Mesenchymal stem cell (in vitro differentiated cells and primary cell): ENCODE measurements at regions not wholly inside any gene's neighbourhood (a gene's known extent, or its start where the extent isn't known, plus 50 kb on each side); places are given as distances from the start of the nearest gene placed in this dataset.

Experiments used
- DNase-seq: peaks from one replicate; pipeline ENCODE4 v3.0.0-alpha.2; 2013
- H2AFZ ChIP-seq: one replicate; pipeline ENCODE4 v1.6.1; 2013; ENCODE audit warnings: low read depth, mild to moderate bottlenecking, control low read depth, inconsistent platforms, low read length, moderate library complexity
- H2AK5ac ChIP-seq: 2 replicates; pipeline ENCODE4 v1.6.1; 2013; ENCODE audit warnings: low read length, moderate library complexity, mild to moderate bottlenecking, inconsistent platforms; ENCODE audit not compliant: severe bottlenecking
- H2BK120ac ChIP-seq: one replicate; pipeline ENCODE4 v1.6.1; 2013; ENCODE audit warnings: low read depth, mild to moderate bottlenecking, inconsistent platforms, low read length, moderate library complexity
- H2BK12ac ChIP-seq, 2 experiments: one replicate each; pipeline ENCODE4 v1.6.1; 2013; ENCODE audit warnings: inconsistent platforms in 2 of 2, low read length in 2 of 2, mild to moderate bottlenecking in 2 of 2, moderate library complexity in 2 of 2, control low read depth in 1 of 2
- H2BK15ac ChIP-seq: one replicate; pipeline ENCODE4 v1.6.1; 2013; ENCODE audit warnings: mild to moderate bottlenecking, low read depth, inconsistent platforms; ENCODE audit not compliant: poor library complexity, severe bottlenecking
- H2BK5ac ChIP-seq: 2 replicates; pipeline ENCODE4 v1.6.1; 2013; ENCODE audit warnings: low read depth, mild to moderate bottlenecking, low read length, control low read depth, inconsistent platforms; ENCODE audit not compliant: poor library complexity, severe bottlenecking
- H3K14ac ChIP-seq, 2 experiments: one replicate each; pipeline ENCODE4 v1.6.1; 2013; ENCODE audit warnings: inconsistent platforms in 2 of 2, low read length in 2 of 2, control low read depth in 1 of 2, mild to moderate bottlenecking in 1 of 2, moderate library complexity in 1 of 2
- H3K18ac ChIP-seq, 2 experiments: one replicate each; pipeline ENCODE4 v1.6.1; 2013; ENCODE audit warnings: inconsistent platforms in 2 of 2, low read length in 2 of 2, control low read depth in 1 of 2, low read depth in 1 of 2, mild to moderate bottlenecking in 1 of 2
- H3K23ac ChIP-seq, 2 experiments: one replicate each; pipeline ENCODE4 v1.6.1; 2013; ENCODE audit warnings: inconsistent platforms in 2 of 2, low read length in 2 of 2, mild to moderate bottlenecking in 2 of 2, moderate library complexity in 2 of 2, control low read depth in 1 of 2
- H3K27ac ChIP-seq: 2 replicates; pipeline ENCODE4 v1.5.1; 2013; ENCODE audit warnings: mild to moderate bottlenecking, moderate library complexity, low read length, control low read depth, inconsistent platforms; ENCODE audit not compliant: poor library complexity, severe bottlenecking
- H3K27me3 ChIP-seq, 2 experiments: 2 replicates each; pipeline versions ENCODE4 v1.6.1 to v1.7.0; 2013; ENCODE audit warnings: low read length in 2 of 2, mild to moderate bottlenecking in 2 of 2, moderate library complexity in 2 of 2, control low read depth in 1 of 2, inconsistent platforms in 1 of 2; ENCODE audit not compliant: control insufficient read depth in 1 of 2, insufficient read depth in 1 of 2
- H3K36me3 ChIP-seq, 2 experiments: 2 replicates each; pipeline versions ENCODE4 v1.6.1 to v1.7.0; 2013; ENCODE audit warnings: low read length in 2 of 2, control low read depth in 1 of 2, inconsistent platforms in 1 of 2, low read depth in 1 of 2, mild to moderate bottlenecking in 1 of 2; ENCODE audit not compliant: insufficient read depth in 2 of 2, control insufficient read depth in 1 of 2
- H3K4ac ChIP-seq, 2 experiments: one replicate each; pipeline ENCODE4 v1.6.1; 2013; ENCODE audit warnings: inconsistent platforms in 2 of 2, low read length in 2 of 2, mild to moderate bottlenecking in 2 of 2, moderate library complexity in 2 of 2, control low read depth in 1 of 2, low read depth in 1 of 2
- H3K4me1 ChIP-seq: 2 replicates; pipeline ENCODE4 v1.6.1; 2013; ENCODE audit warnings: low read depth, low read length, control low read depth; ENCODE audit not compliant: control insufficient read depth, insufficient read depth
- H3K4me2 ChIP-seq: 2 replicates; pipeline ENCODE4 v1.6.1; 2013; ENCODE audit warnings: low read length, mild to moderate bottlenecking, inconsistent platforms; ENCODE audit not compliant: poor library complexity, severe bottlenecking
- H3K4me3 ChIP-seq, 2 experiments: 2 replicates each; pipeline versions ENCODE4 v1.5.1 to v1.7.0; 2013; ENCODE audit warnings: low read length in 2 of 2, mild to moderate bottlenecking in 2 of 2, control low read depth in 1 of 2, low read depth in 1 of 2; ENCODE audit not compliant: insufficient read depth in 1 of 2
- H3K79me1 ChIP-seq: replicated peaks from 2 replicates; pipeline ENCODE4 v1.6.1; 2013; ENCODE audit warnings: mild to moderate bottlenecking, control low read depth, low read length, inconsistent platforms; ENCODE audit not compliant: poor library complexity, severe bottlenecking
- H3K9ac ChIP-seq: 2 replicates; pipeline ENCODE4 v1.7.0; 2013; ENCODE audit warnings: mild to moderate bottlenecking, low read length, moderate library complexity
- H3K9me3 ChIP-seq: 2 replicates; pipeline ENCODE4 v1.7.0; 2013; ENCODE audit warnings: mild to moderate bottlenecking, low read length; ENCODE audit not compliant: control insufficient read depth
- H4K8ac ChIP-seq: one replicate; pipeline ENCODE4 v1.6.1; 2013; ENCODE audit warnings: inconsistent platforms, mild to moderate bottlenecking, low read length, moderate library complexity
- H4K91ac ChIP-seq: one replicate; pipeline ENCODE4 v1.6.1; 2013; ENCODE audit warnings: mild to moderate bottlenecking, low read length, inconsistent platforms
- WGBS: methylation state at CpG from one replicate; pipeline ENCODE4 v1.1.7; 2013; ENCODE audit warnings: mixed read lengths; 5-methylcytosine and 5-hydroxymethylcytosine counted together

- H3K4me1 ChIP-seq = no peaks in the 10 kb centered on the region
- H3K4me3 ChIP-seq = no peak overlapping the region
- H2BK120ac ChIP-seq = no peak overlapping the region
- no peak overlapping the region for H3K14ac ChIP-seq
- no peak overlapping the region for H3K18ac ChIP-seq
- H2AK5ac ChIP-seq = no peak overlapping the region
- H2BK12ac ChIP-seq = no peak overlapping the region
- H2BK5ac ChIP-seq = no peak overlapping the region
- H2BK15ac ChIP-seq = no peak overlapping the region
- H3K36me3 ChIP-seq = no peaks in the 10 kb centered on the region
- H3K23ac ChIP-seq = no peak overlapping the region
- H3K4ac ChIP-seq = no peak overlapping the region
- no peak overlapping the region for H4K8ac ChIP-seq
- DNase-seq = no peak
- H3K9me3 ChIP-seq = no peaks in the 10 kb centered on the region
- H4K91ac ChIP-seq = no peak overlapping the region
- H3K9ac ChIP-seq = no peak overlapping the region
- no peak overlapping the region for H3K27ac ChIP-seq
- H3K4me2 ChIP-seq = no peak overlapping the region
- 70% methylated on average over 3 of the region's 4 CpGs for WGBS
- H3K27me3 ChIP-seq = no peaks in the 10 kb centered on the region
- H2AFZ ChIP-seq = no peak overlapping the region
- no peaks in the 10 kb centered on the region for H3K79me1 ChIP-seq
Observed at GRCh38 chr1:213826891-213827290, 160.9 kb upstream of the PROX1 start.

GRCh38 chr1:213828867-213829266, 158.9 kb upstream of the PROX1 start:
- no peak overlapping the region for H2AK5ac ChIP-seq
- no peak for DNase-seq
- H3K79me1 ChIP-seq = no peaks in the 10 kb centered on the region
- no peak overlapping the region for H3K27ac ChIP-seq
- H3K27me3 ChIP-seq = no peaks in the 10 kb centered on the region
- no peaks in the 10 kb centered on the region for H3K36me3 ChIP-seq
- no peak overlapping the region for H3K9ac ChIP-seq
- H4K91ac ChIP-seq = no peak overlapping the region
- H2BK5ac ChIP-seq = no peak overlapping the region
- 65% methylated on average over 4 of the region's 4 CpGs for WGBS
- H3K23ac ChIP-seq = no peak overlapping the region
- no peak overlapping the region for H3K4me3 ChIP-seq
- H2BK12ac ChIP-seq = no peak overlapping the region
- no peak overlapping the region for H4K8ac ChIP-seq
- H3K14ac ChIP-seq = no peak overlapping the region
- no peak overlapping the region for H2BK120ac ChIP-seq
- no peak overlapping the region for H2BK15ac ChIP-seq
- H3K9me3 ChIP-seq = no peaks in the 10 kb centered on the region
- H3K18ac ChIP-seq = no peak overlapping the region
- H2AFZ ChIP-seq = no peak overlapping the region
- H3K4me2 ChIP-seq = no peak overlapping the region
- no peaks in the 10 kb centered on the region for H3K4me1 ChIP-seq
- H3K4ac ChIP-seq = no peak overlapping the region

- Histone ChIP-seq H3K4me1 (no peaks in the 10 kb centered on the region), H3K27me3 (no peaks in the 10 kb centered on the region), H3K36me3 (no peaks in the 10 kb centered on the region), H3K27ac (no peak overlapping the region), H2AFZ (no peak overlapping the region), H2BK5ac (no peak overlapping the region), H3K23ac (no peak overlapping the region), H2AK5ac (no peak overlapping the region), H3K4ac (no peak overlapping the region), H3K18ac (no peak overlapping the region), H4K91ac (no peak overlapping the region), H3K4me3 (no peak overlapping the region), H2BK12ac (no peak overlapping the region), H2BK15ac (no peak overlapping the region), H3K9ac (no peak overlapping the region), H2BK120ac (no peak overlapping the region), H4K8ac (no peak overlapping the region), H3K4me2 (no peak overlapping the region), H3K79me1 (no peaks in the 10 kb centered on the region), H3K9me3 (no peaks in the 10 kb centered on the region), H3K14ac (no peak overlapping the region)
- WGBS = 52% methylated on average over 3 of the region's 5 CpGs
- no peak for DNase-seq
Observed at GRCh38 chr1:213829780-213830179, 158.0 kb upstream of the PROX1 start.

- Histone ChIP-seq H2BK12ac (no peak overlapping the region), H2AFZ (no peak overlapping the region), H3K4me1 (no peaks in the 10 kb centered on the region), H4K8ac (no peak overlapping the region), H3K9ac (no peak overlapping the region), H3K14ac (no peak overlapping the region), H2BK5ac (no peak overlapping the region), H3K9me3 (no peaks in the 10 kb centered on the region), H4K91ac (no peak overlapping the region), H3K18ac (no peak overlapping the region), H3K79me1 (no peaks in the 10 kb centered on the region), H3K4me2 (no peak overlapping the region), H2BK120ac (no peak overlapping the region), H2AK5ac (no peak overlapping the region), H3K27ac (no peak overlapping the region), H3K36me3 (no peaks in the 10 kb centered on the region), H3K4me3 (no peak overlapping the region), H3K4ac (no peak overlapping the region), H3K27me3 (no peaks in the 10 kb centered on the region), H3K23ac (no peak overlapping the region), H2BK15ac (no peak overlapping the region)
- WGBS = 51% methylated on average over 4 of the region's 6 CpGs
- DNase-seq = no peak
Observed at GRCh38 chr1:213830371-213830770, 157.4 kb upstream of the PROX1 start.
